Neural progenitor cell (in vitro differentiated cells): ENCODE measurements at regions not wholly inside any gene's neighbourhood (a gene's known extent, or its start where the extent isn't known, plus 50 kb on each side); places are given as distances from the start of the nearest gene placed in this dataset.

ENCODE experiments used
- DNase-seq: peaks from one replicate; pipeline ENCODE4 v3.0.0-alpha.2; 2016; ENCODE audit warnings: low spot score
- H2AFZ ChIP-seq: fragments of 200-600 bp; sonication (generic); replicated peaks from 2 replicates; pipeline ENCODE4 v1.6.1; 2016; ENCODE audit warnings: antibody characterized with exemption
- H3F3A ChIP-seq: fragments of 200-600 bp; sonication (generic); 2 replicates; pipeline ENCODE4 v1.6.1; 2016; ENCODE audit warnings: antibody characterized with exemption, low read depth
- H3K27ac ChIP-seq: fragments of 200-600 bp; sonication (generic); 2 replicates; pipeline ENCODE4 v1.5.1; 2016; ENCODE audit warnings: mild to moderate bottlenecking
- H3K27me3 ChIP-seq: fragments of 200-600 bp; sonication (generic); 2 replicates; pipeline ENCODE4 v1.6.1; 2016; ENCODE audit warnings: mild to moderate bottlenecking, moderate library complexity
- H3K36me3 ChIP-seq: fragments of 200-600 bp; sonication (generic); 2 replicates; pipeline ENCODE4 v1.5.1; 2016
- H3K4me1 ChIP-seq: fragments of 200-600 bp; sonication (generic); 2 replicates; pipeline ENCODE4 v1.6.1; 2016; ENCODE audit warnings: mixed run types
- H3K4me2 ChIP-seq: fragments of 200-600 bp; sonication (generic); 2 replicates; pipeline ENCODE4 v1.6.1; 2016
- H3K4me3 ChIP-seq: fragments of 200-600 bp; sonication (generic); 2 replicates; pipeline ENCODE4 v1.5.1; 2016
- H3K79me2 ChIP-seq: fragments of 200-600 bp; sonication (generic); 2 replicates; pipeline ENCODE4 v1.6.1; 2016; ENCODE audit warnings: low read depth
- H3K9ac ChIP-seq: fragments of 200-600 bp; sonication (generic); 2 replicates; pipeline ENCODE4 v1.6.1; 2016
- H3K9me3 ChIP-seq: fragments of 200-600 bp; sonication (generic); 2 replicates; pipeline ENCODE4 v1.5.1; 2016; ENCODE audit warnings: low read depth
- H4K20me1 ChIP-seq: fragments of 200-600 bp; sonication (generic); 2 replicates; pipeline ENCODE4 v1.6.1; 2016; ENCODE audit warnings: low read depth
- H3K27ac Mint-ChIP-seq: 3 replicates; pipeline ENCODE4 v1.8.0; 2021; ENCODE audit warnings: mixed read lengths
- H3K27me3 Mint-ChIP-seq: 2 replicates; pipeline ENCODE4 v1.8.0; 2022; ENCODE audit warnings: low read depth, mild to moderate bottlenecking, inconsistent platforms, moderate library complexity, mixed read lengths; ENCODE audit not compliant: insufficient read depth
- H3K36me3 Mint-ChIP-seq: 3 replicates; pipeline ENCODE4 v1.8.0; 2021; ENCODE audit warnings: mixed read lengths
- H3K4me1 Mint-ChIP-seq: 3 replicates; pipeline ENCODE4 v1.8.0; 2021; ENCODE audit warnings: mixed read lengths
- H3K4me3 Mint-ChIP-seq: 3 replicates; pipeline ENCODE4 v1.8.0; 2021; ENCODE audit warnings: mild to moderate bottlenecking, moderate library complexity, mixed read lengths
- H3K9me3 Mint-ChIP-seq: 3 replicates; pipeline ENCODE4 v1.8.0; 2020; ENCODE audit warnings: mixed read lengths
- CTCF ChIP-seq: fragments of 200-600 bp; sonication (generic); IDR thresholded peaks from 2 replicates; pipeline ENCODE4 v1.5.1; 2017; ENCODE audit warnings: antibody characterized with exemption, mild to moderate bottlenecking
- EZH2 ChIP-seq: fragments of 200-600 bp; sonication (generic); IDR thresholded peaks from 2 replicates; pipeline ENCODE4 v1.6.1; 2017; ENCODE audit warnings: antibody characterized with exemption, mild to moderate bottlenecking, moderate library complexity
- EZH2phosphoT487 ChIP-seq: fragments of 200-600 bp; sonication (generic); IDR thresholded peaks from 2 replicates; pipeline ENCODE4 v1.6.1; 2017; ENCODE audit warnings: antibody characterized with exemption

GRCh38 chr12:90274407-90274806 lies 565.8 kb upstream of the ATP2B1 start:
- Mint-ChIP-seq H3K27ac (no peak overlapping the region), H3K4me3 (no peak overlapping the region), H3K9me3 (no peaks in the 10 kb centered on the region), H3K27me3 (no peaks in the 10 kb centered on the region), H3K36me3 (no peaks in the 10 kb centered on the region), H3K4me1 (no peaks in the 10 kb centered on the region)
- Histone ChIP-seq H3K4me1 (peaks cover 6% of the 10 kb centered on the region), H3K27me3 (no peaks in the 10 kb centered on the region), H3K4me2 (no peak overlapping the region), H3F3A (no peaks in the 10 kb centered on the region), H3K27ac (no peak overlapping the region), H3K79me2 (no peaks in the 10 kb centered on the region), H2AFZ (no peak overlapping the region), H3K9me3 (no peaks in the 10 kb centered on the region), H3K36me3 (no peaks in the 10 kb centered on the region), H3K9ac (no peak overlapping the region), H4K20me1 (no peaks in the 10 kb centered on the region), H3K4me3 (no peak overlapping the region)
- TF ChIP-seq CTCF (no peak), EZH2 (no peak), EZH2phosphoT487 (no peak)
- DNase-seq, result no peak

GRCh38 chr12:90268574-90268973 lies 559.9 kb upstream of the ATP2B1 start:
- Histone ChIP-seq H3K4me1 (peaks cover 6% of the 10 kb centered on the region), H4K20me1 (no peaks in the 10 kb centered on the region), H3K27ac (no peak overlapping the region), H3K4me2 (no peak overlapping the region), H2AFZ (no peak overlapping the region), H3K9me3 (no peaks in the 10 kb centered on the region), H3K79me2 (no peaks in the 10 kb centered on the region), H3K27me3 (no peaks in the 10 kb centered on the region), H3K36me3 (no peaks in the 10 kb centered on the region), H3K4me3 (no peak overlapping the region), H3F3A (no peaks in the 10 kb centered on the region), H3K9ac (no peak overlapping the region)
- no peak for DNase-seq
- no peaks in the 10 kb centered on the region for H3K4me1 Mint-ChIP-seq
- TF ChIP-seq EZH2, result no peak
- no peak for TF ChIP-seq CTCF
- no peak for TF ChIP-seq EZH2phosphoT487
- no peak overlapping the region for H3K4me3 Mint-ChIP-seq
- H3K9me3 Mint-ChIP-seq, result no peaks in the 10 kb centered on the region
- H3K27me3 Mint-ChIP-seq, result no peaks in the 10 kb centered on the region
- no peaks in the 10 kb centered on the region for H3K36me3 Mint-ChIP-seq
- H3K27ac Mint-ChIP-seq, result no peak overlapping the region

- Histone ChIP-seq H3K4me1 (no peaks in the 10 kb centered on the region), H3K27me3 (no peaks in the 10 kb centered on the region), H3K27ac (no peak overlapping the region), H3K9ac (no peak overlapping the region), H4K20me1 (no peaks in the 10 kb centered on the region), H3F3A (no peaks in the 10 kb centered on the region), H3K4me3 (no peak overlapping the region), H3K79me2 (no peaks in the 10 kb centered on the region), H2AFZ (no peak overlapping the region), H3K4me2 (no peak overlapping the region), H3K9me3 (no peaks in the 10 kb centered on the region), H3K36me3 (no peaks in the 10 kb centered on the region)
- DNase-seq, result no peak
- H3K4me1 Mint-ChIP-seq, result peaks cover 4% of the 10 kb centered on the region
- H3K27me3 Mint-ChIP-seq, result no peaks in the 10 kb centered on the region
- H3K9me3 Mint-ChIP-seq, result no peaks in the 10 kb centered on the region
- H3K27ac Mint-ChIP-seq, result no peak overlapping the region
- no peak for TF ChIP-seq CTCF
- TF ChIP-seq EZH2, result no peak
- no peak for TF ChIP-seq EZH2phosphoT487
- H3K4me3 Mint-ChIP-seq, result no peak overlapping the region
- H3K36me3 Mint-ChIP-seq, result no peaks in the 10 kb centered on the region
Measured at GRCh38 chr12:90262251-90262650, 553.6 kb upstream of the ATP2B1 start.

- no peaks in the 10 kb centered on the region for H3K27me3 Mint-ChIP-seq
- no peak overlapping the region for H3K4me2 ChIP-seq
- H3F3A ChIP-seq, result no peaks in the 10 kb centered on the region
- H3K36me3 ChIP-seq, result no peaks in the 10 kb centered on the region
- H3K79me2 ChIP-seq, result no peaks in the 10 kb centered on the region
- no peak for DNase-seq
- peaks cover 4% of the 10 kb centered on the region for H3K4me1 Mint-ChIP-seq
- no peak overlapping the region for H3K27ac ChIP-seq
- no peak overlapping the region for H3K4me3 ChIP-seq
- H3K9me3 Mint-ChIP-seq, result no peaks in the 10 kb centered on the region
- H3K4me1 ChIP-seq, result no peaks in the 10 kb centered on the region
- no peaks in the 10 kb centered on the region for H4K20me1 ChIP-seq
- H3K27me3 ChIP-seq, result no peaks in the 10 kb centered on the region
- TF ChIP-seq EZH2 (no peak), CTCF (no peak), EZH2phosphoT487 (no peak)
- H3K9me3 ChIP-seq, result no peaks in the 10 kb centered on the region
- H3K27ac Mint-ChIP-seq, result no peak overlapping the region
- no peaks in the 10 kb centered on the region for H3K36me3 Mint-ChIP-seq
- H3K4me3 Mint-ChIP-seq, result no peak overlapping the region
- H2AFZ ChIP-seq, result no peak overlapping the region
- H3K9ac ChIP-seq, result no peak overlapping the region
Measured at GRCh38 chr12:90261283-90261682, 552.6 kb upstream of the ATP2B1 start.
